Keratinocyte (primary cell): ENCODE measurements at regions not wholly inside any gene's neighbourhood (a gene's known extent, or its start where the extent isn't known, plus 50 kb on each side); places are given as distances from the start of the nearest gene placed in this dataset.

Experiments used
- DNase-seq: peaks from one replicate; pipeline ENCODE4 v3.0.0-alpha.2; 2011; ENCODE audit warnings: low read depth, missing footprints, low spot score
- FAIRE-seq: peaks from 2 replicates; lab custom pipeline; 2011; peaks lifted over from hg19 to GRCh38; lab: Jason Lieb, UNC
- H2AFZ ChIP-seq: 2 replicates; pipeline ENCODE4 v1.6.0; 2012; ENCODE audit warnings: low read length, control low read depth, inconsistent platforms; ENCODE audit not compliant: control insufficient read depth
- H3K27ac ChIP-seq: 2 replicates; pipeline ENCODE4 v1.5.1; 2011; ENCODE audit warnings: low read length; ENCODE audit not compliant: control insufficient read depth, insufficient read depth
- H3K27me3 ChIP-seq: 3 replicates; pipeline ENCODE4 v1.6.0; 2011; ENCODE audit warnings: low read length; ENCODE audit not compliant: control insufficient read depth, insufficient read depth; ENCODE audit errors: extremely low read depth
- H3K36me3 ChIP-seq, 2 experiments: 2 replicates in 1 of 2; 3 replicates in 1 of 2; pipeline ENCODE4 v1.5.1; 2011; ENCODE audit warnings: low read length in 2 of 2, mild to moderate bottlenecking in 1 of 2; ENCODE audit not compliant: control insufficient read depth in 2 of 2, insufficient read depth in 2 of 2; ENCODE audit errors: extremely low read depth in 1 of 2
- H3K4me1 ChIP-seq: 3 replicates; pipeline ENCODE4 v1.5.1; 2011; ENCODE audit warnings: low read length; ENCODE audit not compliant: control insufficient read depth, insufficient read depth; ENCODE audit errors: extremely low read depth
- H3K4me2 ChIP-seq: 3 replicates; pipeline ENCODE4 v1.6.0; 2011; ENCODE audit warnings: low read depth, low read length; ENCODE audit not compliant: control insufficient read depth, insufficient read depth; ENCODE audit errors: extremely low read depth
- H3K4me3 ChIP-seq, 3 experiments: fragments of 200-600 bp in 1 of 3; sonication (generic) in 1 of 3; 2 replicates in 2 of 3; 3 replicates in 1 of 3; pipeline ENCODE4 v1.5.1; 2011 to 2016; ENCODE audit warnings: low read length in 3 of 3, mild to moderate bottlenecking in 3 of 3, control low read depth in 2 of 3, inconsistent platforms in 1 of 3, low read depth in 1 of 3, mixed read lengths in 1 of 3, mixed run types in 1 of 3, moderate library complexity in 1 of 3; ENCODE audit not compliant: control insufficient read depth in 2 of 3, insufficient read depth in 2 of 3; ENCODE audit errors: extremely low read depth in 1 of 3
- H3K79me2 ChIP-seq: 2 replicates; pipeline ENCODE4 v1.6.0; 2012; ENCODE audit warnings: low read length; ENCODE audit not compliant: control insufficient read depth, insufficient read depth
- H3K9ac ChIP-seq: 3 replicates; pipeline ENCODE4 v1.6.0; 2011; ENCODE audit warnings: low read length; ENCODE audit not compliant: control insufficient read depth, insufficient read depth; ENCODE audit errors: extremely low read depth
- H3K9me1 ChIP-seq: 3 replicates; pipeline ENCODE4 v1.6.0; 2011; ENCODE audit warnings: low read length; ENCODE audit not compliant: control insufficient read depth, insufficient read depth; ENCODE audit errors: extremely low read depth
- H3K9me3 ChIP-seq: 2 replicates; pipeline ENCODE4 v1.5.1; 2012; ENCODE audit warnings: low read depth, low read length; ENCODE audit not compliant: control insufficient read depth
- H4K20me1 ChIP-seq: 3 replicates; pipeline ENCODE4 v1.6.0; 2011; ENCODE audit warnings: low read length; ENCODE audit not compliant: control insufficient read depth, insufficient read depth; ENCODE audit errors: extremely low read depth
- CTCF ChIP-seq, 3 experiments: IDR thresholded peaks in 1 of 3; conservative IDR thresholded peaks in 1 of 3; optimal IDR thresholded peaks in 1 of 3; 2 replicates in 2 of 3; 3 replicates in 1 of 3; pipeline versions ENCODE3 to v1.5.1; 2011; ENCODE audit warnings: low read length in 3 of 3, mild to moderate bottlenecking in 3 of 3, moderate library complexity in 2 of 3, control low read depth in 1 of 3, inconsistent platforms in 1 of 3; ENCODE audit not compliant: insufficient read depth in 2 of 3; ENCODE audit errors: extremely low read depth in 1 of 3
- EZH2 ChIP-seq: IDR thresholded peaks from one replicate; pipeline ENCODE4 v1.6.1; 2012; ENCODE audit warnings: inconsistent platforms, mild to moderate bottlenecking, low read length, moderate library complexity
- dilution Hi-C: fragments of 300-500 bp; cut with MboI; formaldehyde crosslinking; loops from one replicate; pipeline ENCODE4 v1.7.0; 2020; ENCODE audit warnings: low sequenced_read_pairs; ENCODE audit not compliant: extremely low pct_ligation_motif_present

- H3K4me2 ChIP-seq = no peak overlapping the region
- H3K79me2 ChIP-seq = no peaks in the 10 kb centered on the region
- no peaks in the 10 kb centered on the region for H3K36me3 ChIP-seq
- peaks cover 5% of the 10 kb centered on the region for H3K9me3 ChIP-seq
- TF ChIP-seq CTCF (optimal IDR thresholded peaks at IDR 0.05 in 1 of 3, IDR thresholded peaks at IDR 0.05 in 1 of 3, conservative IDR thresholded peaks at IDR 0.05 in 1 of 3; ENCODE audit: extremely low read depth in 1 of 3, insufficient read depth in 2 of 3, low read length in 3 of 3) = no peak
- TF ChIP-seq EZH2 = no peak
- H3K9me1 ChIP-seq = no peaks in the 10 kb centered on the region
- H3K4me3 ChIP-seq = no peak overlapping the region
- no peak for FAIRE-seq
- H3K9ac ChIP-seq = no peak overlapping the region
- no peak for DNase-seq
- H3K27ac ChIP-seq = no peak overlapping the region
- H3K4me1 ChIP-seq = no peaks in the 10 kb centered on the region
- no peak overlapping the region for H2AFZ ChIP-seq
- dilution Hi-C loops = no loop called here
- H4K20me1 ChIP-seq = no peaks in the 10 kb centered on the region
- no peaks in the 10 kb centered on the region for H3K27me3 ChIP-seq
Observed at GRCh38 chr5:2903451-2904395, 152.2 kb upstream of the IRX2 start.

DNA sequence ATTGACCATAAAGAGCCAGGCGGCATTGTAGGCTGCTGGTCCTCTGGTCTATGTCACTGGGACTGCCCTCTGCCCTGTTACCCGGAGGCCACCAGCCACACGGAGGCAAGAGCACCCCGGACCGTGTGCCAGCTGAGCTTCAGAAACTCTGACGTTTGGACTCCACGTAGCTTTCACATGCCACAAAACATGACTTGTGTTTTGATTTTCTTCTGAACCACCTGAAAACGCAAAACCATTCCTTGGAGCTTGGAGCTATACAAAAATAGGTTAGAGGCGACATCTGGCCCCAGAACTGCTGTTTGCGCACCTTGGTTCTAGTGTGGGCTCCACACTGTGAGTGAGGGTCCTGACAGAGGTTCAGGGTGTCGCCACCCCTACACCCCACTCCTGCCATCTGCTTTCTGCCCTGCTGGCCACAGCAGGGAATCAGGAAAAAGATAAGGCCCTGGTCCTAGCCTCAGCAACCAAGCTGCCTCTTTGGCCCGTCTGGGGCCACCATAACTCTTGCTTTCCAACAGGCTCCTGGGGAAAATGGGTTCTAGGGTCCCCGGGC is 151.3 kb upstream of the IRX2 start:
- no peaks in the 10 kb centered on the region for H3K4me1 ChIP-seq
- H4K20me1 ChIP-seq = no peaks in the 10 kb centered on the region
- dilution Hi-C loops = no loop called here
- H3K27ac ChIP-seq = no peak overlapping the region
- no peak overlapping the region for H2AFZ ChIP-seq
- FAIRE-seq (no peak), DNase-seq (no peak)
- no peak for TF ChIP-seq EZH2
- no peak for TF ChIP-seq CTCF (optimal IDR thresholded peaks at IDR 0.05 in 1 of 3, IDR thresholded peaks at IDR 0.05 in 1 of 3, conservative IDR thresholded peaks at IDR 0.05 in 1 of 3; ENCODE audit: extremely low read depth in 1 of 3, insufficient read depth in 2 of 3, low read length in 3 of 3)
- H3K4me3 ChIP-seq = no peak overlapping the region
- no peak overlapping the region for H3K4me2 ChIP-seq
- H3K27me3 ChIP-seq = no peaks in the 10 kb centered on the region
- H3K9me3 ChIP-seq = peaks cover 9% of the 10 kb centered on the region
- H3K79me2 ChIP-seq = no peaks in the 10 kb centered on the region
- H3K36me3 ChIP-seq = no peaks in the 10 kb centered on the region
- no peak overlapping the region for H3K9ac ChIP-seq
- no peaks in the 10 kb centered on the region for H3K9me1 ChIP-seq
